Body of pancreas (tissue), 4 donors: ENCODE measurements at regions not wholly inside any gene's neighbourhood (a gene's known extent, or its start where the extent isn't known, plus 50 kb on each side); places are given as distances from the start of the nearest gene placed in this dataset.

ENCODE experiments used
- ATAC-seq: fragments of 150-250 bp; one replicate; pipeline ENCODE4 v1.9.1; 2016
- DNase-seq, 4 donors: peaks; one replicate each; pipeline ENCODE4 v3.0.0-alpha.2; 2019
- H3K27ac ChIP-seq, 4 donors: fragments of 200-600 bp; sonication (generic); 1 replicate in 3 of 4; 2 replicates in 1 of 4; pipeline versions ENCODE4 v1.5.1 to v1.6.1; 2016 to 2019; ENCODE audit warnings: mild to moderate bottlenecking in 1 of 4, mixed read lengths in 1 of 4, moderate library complexity in 1 of 4
- H3K27me3 ChIP-seq, 2 donors: fragments of 200-600 bp; sonication (generic); one replicate each; pipeline ENCODE4 v1.6.0; 2016; ENCODE audit warnings: mild to moderate bottlenecking in 1 of 2
- H3K36me3 ChIP-seq, 2 donors: fragments of 200-600 bp; sonication (generic); replicated peaks in 1 of 2; 2 replicates each; pipeline ENCODE4 v1.5.1; 2016; ENCODE audit warnings: low read depth in 2 of 2; ENCODE audit not compliant: insufficient read depth in 1 of 2
- H3K4me1 ChIP-seq: fragments of 200-600 bp; sonication (generic); one replicate; pipeline ENCODE4 v1.6.0; 2016
- H3K4me3 ChIP-seq, 2 donors: fragments of 200-600 bp; sonication (generic); 1 replicate in 1 of 2; 2 replicates in 1 of 2; pipeline ENCODE4 v1.5.1; 2016 to 2019
- H3K9me3 ChIP-seq, 3 donors: fragments of 200-600 bp; sonication (generic); 1 replicate in 2 of 3; 2 replicates in 1 of 3; pipeline ENCODE4 v1.5.1; 2016
- POLR2A ChIP-seq, 3 donors: fragments of 450-650 bp; IDR thresholded peaks; one replicate each; pipeline ENCODE4 v1.6.1; 2016; ENCODE audit warnings: antibody characterized with exemption in 3 of 3, mild to moderate bottlenecking in 2 of 3
- WGBS, 2 donors: methylation state at CpG; one replicate each; pipeline ENCODE4 v1.1.5; 2017; 5-methylcytosine and 5-hydroxymethylcytosine counted together
- intact Hi-C: fragments of 100-400 bp; cut with DNase I; formaldehyde crosslinking; loops from one replicate; pipeline ENCODE4 v1.15.1; 2023
- TF ChIP-seq, protein P1 (sequence below), 7 experiments: fragments of 450-650 bp in 4 of 7; fragments of 200-600 bp in 3 of 7; sonication (generic) in 3 of 7; IDR thresholded peaks; one replicate each; pipeline ENCODE4 v1.5.1; 2016 to 2019; ENCODE audit warnings: antibody characterized with exemption in 7 of 7

DNA sequence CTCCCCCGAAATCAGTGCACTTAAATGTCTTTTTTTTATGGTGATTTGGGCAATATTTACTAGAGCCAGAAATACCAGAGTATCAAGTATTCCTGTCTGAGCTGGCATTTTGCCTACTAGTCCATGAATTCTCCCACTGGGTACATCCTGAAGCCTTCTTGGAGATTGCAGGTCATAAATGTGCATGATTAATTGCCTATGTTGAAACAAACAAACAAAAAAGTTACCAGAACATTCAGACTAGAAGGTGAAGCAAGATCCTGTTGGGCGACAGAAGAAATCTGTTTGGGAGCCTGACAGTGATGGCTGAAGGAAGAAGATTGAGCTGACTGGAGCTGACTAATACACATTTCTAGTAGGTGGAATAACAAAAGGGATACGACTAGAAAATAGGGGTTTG is 127.4 kb upstream of the NRIP1 start:
- no peaks in the 10 kb centered on the region for H3K36me3 ChIP-seq
- no peaks in the 10 kb centered on the region for H3K27me3 ChIP-seq
- TF ChIP-seq, protein P1, sequence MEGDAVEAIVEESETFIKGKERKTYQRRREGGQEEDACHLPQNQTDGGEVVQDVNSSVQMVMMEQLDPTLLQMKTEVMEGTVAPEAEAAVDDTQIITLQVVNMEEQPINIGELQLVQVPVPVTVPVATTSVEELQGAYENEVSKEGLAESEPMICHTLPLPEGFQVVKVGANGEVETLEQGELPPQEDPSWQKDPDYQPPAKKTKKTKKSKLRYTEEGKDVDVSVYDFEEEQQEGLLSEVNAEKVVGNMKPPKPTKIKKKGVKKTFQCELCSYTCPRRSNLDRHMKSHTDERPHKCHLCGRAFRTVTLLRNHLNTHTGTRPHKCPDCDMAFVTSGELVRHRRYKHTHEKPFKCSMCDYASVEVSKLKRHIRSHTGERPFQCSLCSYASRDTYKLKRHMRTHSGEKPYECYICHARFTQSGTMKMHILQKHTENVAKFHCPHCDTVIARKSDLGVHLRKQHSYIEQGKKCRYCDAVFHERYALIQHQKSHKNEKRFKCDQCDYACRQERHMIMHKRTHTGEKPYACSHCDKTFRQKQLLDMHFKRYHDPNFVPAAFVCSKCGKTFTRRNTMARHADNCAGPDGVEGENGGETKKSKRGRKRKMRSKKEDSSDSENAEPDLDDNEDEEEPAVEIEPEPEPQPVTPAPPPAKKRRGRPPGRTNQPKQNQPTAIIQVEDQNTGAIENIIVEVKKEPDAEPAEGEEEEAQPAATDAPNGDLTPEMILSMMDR (IDR thresholded peaks at IDR 0.05), result no peak
- TF ChIP-seq POLR2A (IDR thresholded peaks at IDR 0.05), result no peak
- no peak for ATAC-seq
- H3K4me3 ChIP-seq, result no peak overlapping the region
- 69 to 72% methylated on average over 3 of the region's 3 CpGs for WGBS, 2 donors
- no peak overlapping the region for H3K27ac ChIP-seq
- intact Hi-C loops, result no loop called here
- DNase-seq, result no peak
- no peaks in the 10 kb centered on the region for H3K9me3 ChIP-seq
- H3K4me1 ChIP-seq, result no peaks in the 10 kb centered on the region

DNA sequence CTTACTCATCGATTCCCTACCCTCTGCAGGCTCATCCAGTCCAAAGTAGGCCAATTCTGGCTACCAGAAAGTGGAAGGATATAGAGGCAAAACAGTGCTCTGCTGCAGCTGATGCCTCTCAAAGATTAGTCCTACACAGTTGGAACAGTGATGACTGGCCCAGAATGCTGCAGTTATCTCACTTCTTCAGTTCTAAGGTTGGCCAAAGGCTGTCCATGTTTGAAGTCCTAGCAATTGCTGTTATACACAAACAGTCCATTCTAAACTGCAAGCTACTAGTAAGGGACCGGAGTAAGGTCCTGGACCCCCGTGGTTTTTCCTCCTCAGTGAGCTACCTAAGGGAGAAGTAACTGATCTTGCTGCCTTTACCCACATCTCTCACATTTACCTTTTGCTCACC is 129.1 kb upstream of the NRIP1 start:
- no peaks in the 10 kb centered on the region for H3K9me3 ChIP-seq
- TF ChIP-seq, protein P1 (IDR thresholded peaks at IDR 0.05), result no peak
- no peak for TF ChIP-seq POLR2A (IDR thresholded peaks at IDR 0.05)
- H3K36me3 ChIP-seq, result no peaks in the 10 kb centered on the region
- no peak overlapping the region for H3K4me3 ChIP-seq
- no peak overlapping the region for H3K27ac ChIP-seq
- no peak for DNase-seq
- no peak for ATAC-seq
- intact Hi-C loops, result no loop called here
- WGBS, 2 donors, result 82 to 91% methylated on average over 3 of the region's 3 CpGs
- no peaks in the 10 kb centered on the region for H3K27me3 ChIP-seq
- no peaks in the 10 kb centered on the region for H3K4me1 ChIP-seq

DNA sequence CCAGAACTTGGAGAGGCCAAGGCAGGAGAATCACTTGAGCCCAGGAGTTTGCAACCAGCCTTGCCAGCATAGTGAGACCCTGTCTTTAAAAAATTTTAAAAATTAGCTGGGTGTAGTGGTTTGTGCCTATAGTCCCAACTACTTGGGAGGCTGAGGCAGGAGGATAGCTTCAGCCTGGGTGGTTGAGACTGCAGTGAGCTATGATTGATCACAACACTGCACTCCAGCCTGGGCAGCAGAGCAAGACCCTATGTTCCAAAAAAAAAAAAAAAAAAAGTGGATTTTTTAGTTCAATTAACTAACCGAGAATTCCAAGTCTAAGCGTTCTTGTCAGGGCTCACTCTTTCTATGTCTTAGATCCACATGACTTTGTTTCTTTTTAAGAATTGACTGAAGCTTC is 130.3 kb upstream of the NRIP1 start:
- 61 to 63% methylated on average over 2 of the region's 2 CpGs for WGBS, 2 donors

DNA sequence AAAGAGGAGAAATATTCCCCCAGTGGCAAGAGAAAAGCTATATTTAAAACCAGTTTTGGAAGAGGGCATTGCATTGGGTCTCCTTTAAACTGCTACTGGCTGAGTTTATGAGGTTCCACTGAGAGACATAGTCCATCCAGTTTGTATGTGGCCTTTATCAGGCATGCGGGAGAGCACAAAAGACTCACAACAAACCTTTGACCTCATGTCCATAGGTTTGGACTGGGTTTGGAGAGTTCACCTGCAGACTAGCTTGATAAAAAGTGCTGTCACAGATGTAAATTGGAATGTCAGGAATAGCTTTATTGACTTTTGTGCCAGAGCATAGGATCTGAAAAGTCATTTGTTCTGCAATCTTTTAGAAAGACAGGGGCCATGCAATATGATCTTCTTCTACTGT is 131.0 kb upstream of the NRIP1 start:
- Histone ChIP-seq H3K4me3 (no peak overlapping the region), H3K36me3 (no peaks in the 10 kb centered on the region), H3K9me3 (no peaks in the 10 kb centered on the region), H3K4me1 (no peaks in the 10 kb centered on the region), H3K27me3 (no peaks in the 10 kb centered on the region), H3K27ac (no peak overlapping the region)
- intact Hi-C loops, result no loop called here
- ATAC-seq, result no peak
- 36 to 63% methylated on average over 1 of the region's 1 CpG for WGBS, 2 donors
- TF ChIP-seq POLR2A (IDR thresholded peaks at IDR 0.05), result no peak
- TF ChIP-seq, protein P1 (IDR thresholded peaks at IDR 0.05), result no peak
- no peak for DNase-seq

More for the DNA sequence above, 130.3 kb upstream of the NRIP1 start:
- Histone ChIP-seq H3K27ac (no peak overlapping the region), H3K9me3 (no peaks in the 10 kb centered on the region), H3K4me3 (no peak overlapping the region), H3K36me3 (no peaks in the 10 kb centered on the region), H3K4me1 (no peaks in the 10 kb centered on the region), H3K27me3 (no peaks in the 10 kb centered on the region)
- TF ChIP-seq, protein P1 (IDR thresholded peaks at IDR 0.05), result no peak
- TF ChIP-seq POLR2A (IDR thresholded peaks at IDR 0.05), result no peak
- ATAC-seq, result no peak
- intact Hi-C loops, result no loop called here
- no peak for DNase-seq

DNA sequence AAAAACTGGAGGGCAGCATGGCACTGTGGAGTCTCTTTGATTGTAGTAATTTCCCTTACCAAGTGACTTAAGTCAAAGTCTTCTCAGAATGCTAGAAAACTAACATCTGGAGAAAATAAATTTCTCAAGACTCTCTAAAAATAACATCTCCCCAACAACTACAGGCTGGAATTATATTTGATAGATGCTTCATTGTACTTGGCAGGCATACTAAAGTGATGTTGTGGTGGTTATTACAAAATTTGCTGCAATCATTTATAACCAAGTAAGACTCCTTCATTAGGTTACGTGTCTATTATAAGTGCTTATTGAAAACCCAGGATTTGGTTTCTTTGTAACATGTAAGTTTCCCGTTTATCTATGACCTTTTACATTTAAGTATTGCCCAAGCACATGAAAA is 132.9 kb upstream of the NRIP1 start:
- intact Hi-C loops, result no loop called here
- WGBS, 2 donors, result 85 to 92% methylated on average over 2 of the region's 2 CpGs
- TF ChIP-seq, protein P1 (IDR thresholded peaks at IDR 0.05), result no peak
- Histone ChIP-seq H3K9me3 (no peaks in the 10 kb centered on the region), H3K4me1 (no peaks in the 10 kb centered on the region), H3K27me3 (no peaks in the 10 kb centered on the region), H3K36me3 (no peaks in the 10 kb centered on the region), H3K27ac (no peak overlapping the region), H3K4me3 (no peak overlapping the region)
- ATAC-seq (no peak), DNase-seq (no peak)
